Fibroblast of lung (primary cell): ENCODE measurements at regions not wholly inside any gene's neighbourhood (a gene's known extent, or its start where the extent isn't known, plus 50 kb on each side); places are given as distances from the start of the nearest gene placed in this dataset.

Source experiments
- DNase-seq, 2 donors: peaks; one replicate each; pipeline versions ENCODE4 v3.0.0 to v3.0.0-alpha.2; 2010; ENCODE audit warnings: low read depth in 2 of 2
- H2AFZ ChIP-seq: 2 replicates; pipeline ENCODE4 v1.5.1; 2012; ENCODE audit warnings: low read length, control low read depth, inconsistent platforms
- H3K27ac ChIP-seq: 2 replicates; pipeline ENCODE4 v1.5.1; 2011; ENCODE audit warnings: low read length, control low read depth; ENCODE audit not compliant: insufficient read depth
- H3K27me3 ChIP-seq: 2 replicates; pipeline ENCODE4 v1.5.1; 2011; ENCODE audit warnings: mild to moderate bottlenecking, low read length; ENCODE audit not compliant: control insufficient read depth, insufficient read depth
- H3K36me3 ChIP-seq: 2 replicates; pipeline ENCODE4 v1.5.1; 2011; ENCODE audit warnings: low read length; ENCODE audit not compliant: control insufficient read depth, insufficient read depth
- H3K4me1 ChIP-seq: 2 replicates; pipeline ENCODE4 v1.5.1; 2011; ENCODE audit warnings: low read length; ENCODE audit not compliant: control insufficient read depth, insufficient read depth; ENCODE audit errors: extremely low read depth
- H3K4me2 ChIP-seq: 2 replicates; pipeline ENCODE4 v1.5.1; 2011; ENCODE audit warnings: low read length, control low read depth; ENCODE audit not compliant: insufficient read depth; ENCODE audit errors: extremely low read depth
- H3K4me3 ChIP-seq, 4 experiments: fragments of 200-600 bp in 1 of 4; sonication (generic) in 1 of 4; replicated peaks in 1 of 4; 2 replicates each; pipeline ENCODE4 v1.5.1; 2011 to 2016; ENCODE audit warnings: low read length in 4 of 4, low read depth in 3 of 4, mild to moderate bottlenecking in 3 of 4, control low read depth in 2 of 4, inconsistent platforms in 1 of 4, mixed read lengths in 1 of 4; ENCODE audit not compliant: insufficient read depth in 1 of 4; ENCODE audit errors: control extremely low read depth in 1 of 4
- H3K79me2 ChIP-seq: 2 replicates; pipeline ENCODE4 v1.5.1; 2012; ENCODE audit warnings: mild to moderate bottlenecking, low read length, inconsistent platforms; ENCODE audit not compliant: control insufficient read depth, insufficient read depth
- H3K9ac ChIP-seq: 2 replicates; pipeline ENCODE4 v1.5.1; 2011; ENCODE audit warnings: mild to moderate bottlenecking, low read length, control low read depth; ENCODE audit not compliant: insufficient read depth
- H3K9me3 ChIP-seq: 2 replicates; pipeline ENCODE4 v1.5.1; 2012; ENCODE audit warnings: low read depth, low read length; ENCODE audit not compliant: control insufficient read depth, insufficient read depth
- H4K20me1 ChIP-seq: 2 replicates; pipeline ENCODE4 v1.5.1; 2011; ENCODE audit warnings: low read length; ENCODE audit not compliant: control insufficient read depth, insufficient read depth; ENCODE audit errors: extremely low read depth
- EZH2 ChIP-seq: IDR thresholded peaks from 2 replicates; pipeline ENCODE4 v1.5.1; 2012; ENCODE audit warnings: low read length, control low read depth, mild to moderate bottlenecking; ENCODE audit errors: missing control alignments
- TF ChIP-seq, protein P1 (sequence below), 2 donors: IDR thresholded peaks in 1 of 2; conservative IDR thresholded peaks in 1 of 2; 1 replicate in 1 of 2; 2 replicates in 1 of 2; pipeline ENCODE4 v1.5.1; 2011 to 2012; ENCODE audit warnings: low read length in 2 of 2, control low read depth in 1 of 2, inconsistent platforms in 1 of 2, low read depth in 1 of 2, mild to moderate bottlenecking in 1 of 2

GRCh38 chrX:134734466-134734952 lies 62.5 kb downstream of the PABIR2 start:
- Histone ChIP-seq H3K27me3 (no peaks in the 10 kb centered on the region), H3K36me3 (no peaks in the 10 kb centered on the region), H3K9ac (no peak overlapping the region), H3K4me1 (peaks cover 10% of the 10 kb centered on the region), H2AFZ (no peak overlapping the region), H3K27ac (no peak overlapping the region), H3K79me2 (no peaks in the 10 kb centered on the region), H3K4me3 (no peak overlapping the region), H3K4me2 (no peak overlapping the region), H4K20me1 (no peaks in the 10 kb centered on the region), H3K9me3 (no peaks in the 10 kb centered on the region)
- no peak for TF ChIP-seq EZH2
- TF ChIP-seq, protein P1, sequence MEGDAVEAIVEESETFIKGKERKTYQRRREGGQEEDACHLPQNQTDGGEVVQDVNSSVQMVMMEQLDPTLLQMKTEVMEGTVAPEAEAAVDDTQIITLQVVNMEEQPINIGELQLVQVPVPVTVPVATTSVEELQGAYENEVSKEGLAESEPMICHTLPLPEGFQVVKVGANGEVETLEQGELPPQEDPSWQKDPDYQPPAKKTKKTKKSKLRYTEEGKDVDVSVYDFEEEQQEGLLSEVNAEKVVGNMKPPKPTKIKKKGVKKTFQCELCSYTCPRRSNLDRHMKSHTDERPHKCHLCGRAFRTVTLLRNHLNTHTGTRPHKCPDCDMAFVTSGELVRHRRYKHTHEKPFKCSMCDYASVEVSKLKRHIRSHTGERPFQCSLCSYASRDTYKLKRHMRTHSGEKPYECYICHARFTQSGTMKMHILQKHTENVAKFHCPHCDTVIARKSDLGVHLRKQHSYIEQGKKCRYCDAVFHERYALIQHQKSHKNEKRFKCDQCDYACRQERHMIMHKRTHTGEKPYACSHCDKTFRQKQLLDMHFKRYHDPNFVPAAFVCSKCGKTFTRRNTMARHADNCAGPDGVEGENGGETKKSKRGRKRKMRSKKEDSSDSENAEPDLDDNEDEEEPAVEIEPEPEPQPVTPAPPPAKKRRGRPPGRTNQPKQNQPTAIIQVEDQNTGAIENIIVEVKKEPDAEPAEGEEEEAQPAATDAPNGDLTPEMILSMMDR (conservative IDR thresholded peaks at IDR 0.05 in 1 of 2, IDR thresholded peaks at IDR 0.05 in 1 of 2; ENCODE audit: low read depth in 1 of 2, low read length in 2 of 2), result no peak
- DNase-seq, result peak; percentile 86 to 87

GRCh38 chrX:134733591-134733990 lies 63.4 kb downstream of the PABIR2 start:
- H3K79me2 ChIP-seq, result no peaks in the 10 kb centered on the region
- no peaks in the 10 kb centered on the region for H3K27me3 ChIP-seq
- H3K9ac ChIP-seq, result no peak overlapping the region
- no peak for DNase-seq
- no peak overlapping the region for H3K4me3 ChIP-seq
- H4K20me1 ChIP-seq, result no peaks in the 10 kb centered on the region
- no peak overlapping the region for H3K4me2 ChIP-seq
- H2AFZ ChIP-seq, result no peak overlapping the region
- no peak overlapping the region for H3K27ac ChIP-seq
- peaks cover 10% of the 10 kb centered on the region for H3K4me1 ChIP-seq
- no peaks in the 10 kb centered on the region for H3K36me3 ChIP-seq
- no peaks in the 10 kb centered on the region for H3K9me3 ChIP-seq
- TF ChIP-seq EZH2, result no peak
- TF ChIP-seq, protein P1 (conservative IDR thresholded peaks at IDR 0.05 in 1 of 2, IDR thresholded peaks at IDR 0.05 in 1 of 2; ENCODE audit: low read depth in 1 of 2, low read length in 2 of 2), result no peak

GRCh38 chrX:134732676-134733075 lies 64.3 kb downstream of the PABIR2 start:
- Histone ChIP-seq H3K9ac (no peak overlapping the region), H3K79me2 (no peaks in the 10 kb centered on the region), H3K9me3 (no peaks in the 10 kb centered on the region), H3K27me3 (no peaks in the 10 kb centered on the region), H3K4me2 (no peak overlapping the region), H3K27ac (no peak overlapping the region), H4K20me1 (no peaks in the 10 kb centered on the region), H2AFZ (no peak overlapping the region), H3K36me3 (no peaks in the 10 kb centered on the region), H3K4me1 (peaks cover 10% of the 10 kb centered on the region), H3K4me3 (no peak overlapping the region)
- peak in 1 of 2 donors; percentile 64 for DNase-seq
- no peak for TF ChIP-seq EZH2
- TF ChIP-seq, protein P1 (conservative IDR thresholded peaks at IDR 0.05 in 1 of 2, IDR thresholded peaks at IDR 0.05 in 1 of 2; ENCODE audit: low read depth in 1 of 2, low read length in 2 of 2), result no peak
